GM06990 (cell line): ENCODE measurements at regions not wholly inside any gene's neighbourhood (a gene's known extent, or its start where the extent isn't known, plus 50 kb on each side); places are given as distances from the start of the nearest gene placed in this dataset.

Source experiments
- DNase-seq: peaks from one replicate; pipeline ENCODE4 v3.0.0-alpha.2; 2011; ENCODE audit not compliant: insufficient read length; ENCODE audit errors: extremely low read depth
- H3K27me3 ChIP-seq: replicated peaks from 2 replicates; pipeline ENCODE4 v1.6.0; 2011; ENCODE audit warnings: low read length; ENCODE audit not compliant: control insufficient read depth, insufficient read depth
- H3K36me3 ChIP-seq: 2 replicates; pipeline ENCODE4 v1.5.1; 2011; ENCODE audit warnings: low read length; ENCODE audit not compliant: control insufficient read depth, insufficient read depth
- H3K4me3 ChIP-seq: replicated peaks from 2 replicates; pipeline ENCODE4 v1.5.1; 2011; ENCODE audit warnings: low read depth, mild to moderate bottlenecking, control low read depth, low read length
- TF ChIP-seq, protein P1 (sequence below): IDR thresholded peaks from 2 replicates; pipeline ENCODE4 v1.5.1; 2011; ENCODE audit warnings: low read length, control low read depth, mild to moderate bottlenecking, inconsistent platforms; ENCODE audit not compliant: insufficient read depth, poor library complexity, severe bottlenecking

DNA sequence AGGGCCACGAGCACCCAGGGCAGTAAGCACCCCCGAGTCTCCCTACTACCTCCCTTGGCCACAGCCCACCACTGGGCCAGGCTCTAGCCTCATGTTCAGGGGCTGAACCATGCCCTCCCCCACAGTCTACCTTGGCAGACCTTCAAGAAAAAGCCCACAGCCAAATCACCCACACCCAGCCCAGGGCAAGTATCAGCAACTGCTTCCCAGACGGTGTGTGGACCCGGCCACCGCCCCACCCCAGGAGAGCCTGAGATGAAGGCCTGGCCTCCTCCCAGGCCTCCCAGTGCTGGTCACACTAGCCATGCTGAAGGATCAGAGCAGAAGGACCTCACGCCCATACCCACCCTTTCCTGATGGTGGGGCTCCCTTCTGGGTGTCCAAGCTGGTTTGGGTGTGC is 92.0 kb upstream of the LINGO1 start:
- H3K36me3 ChIP-seq = no peaks in the 10 kb centered on the region
- H3K27me3 ChIP-seq = no peaks in the 10 kb centered on the region; the same call in none of the 2 replicates
- DNase-seq = no peak
- TF ChIP-seq, protein P1, sequence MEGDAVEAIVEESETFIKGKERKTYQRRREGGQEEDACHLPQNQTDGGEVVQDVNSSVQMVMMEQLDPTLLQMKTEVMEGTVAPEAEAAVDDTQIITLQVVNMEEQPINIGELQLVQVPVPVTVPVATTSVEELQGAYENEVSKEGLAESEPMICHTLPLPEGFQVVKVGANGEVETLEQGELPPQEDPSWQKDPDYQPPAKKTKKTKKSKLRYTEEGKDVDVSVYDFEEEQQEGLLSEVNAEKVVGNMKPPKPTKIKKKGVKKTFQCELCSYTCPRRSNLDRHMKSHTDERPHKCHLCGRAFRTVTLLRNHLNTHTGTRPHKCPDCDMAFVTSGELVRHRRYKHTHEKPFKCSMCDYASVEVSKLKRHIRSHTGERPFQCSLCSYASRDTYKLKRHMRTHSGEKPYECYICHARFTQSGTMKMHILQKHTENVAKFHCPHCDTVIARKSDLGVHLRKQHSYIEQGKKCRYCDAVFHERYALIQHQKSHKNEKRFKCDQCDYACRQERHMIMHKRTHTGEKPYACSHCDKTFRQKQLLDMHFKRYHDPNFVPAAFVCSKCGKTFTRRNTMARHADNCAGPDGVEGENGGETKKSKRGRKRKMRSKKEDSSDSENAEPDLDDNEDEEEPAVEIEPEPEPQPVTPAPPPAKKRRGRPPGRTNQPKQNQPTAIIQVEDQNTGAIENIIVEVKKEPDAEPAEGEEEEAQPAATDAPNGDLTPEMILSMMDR = no peak
- no peak overlapping the region for H3K4me3 ChIP-seq

DNA sequence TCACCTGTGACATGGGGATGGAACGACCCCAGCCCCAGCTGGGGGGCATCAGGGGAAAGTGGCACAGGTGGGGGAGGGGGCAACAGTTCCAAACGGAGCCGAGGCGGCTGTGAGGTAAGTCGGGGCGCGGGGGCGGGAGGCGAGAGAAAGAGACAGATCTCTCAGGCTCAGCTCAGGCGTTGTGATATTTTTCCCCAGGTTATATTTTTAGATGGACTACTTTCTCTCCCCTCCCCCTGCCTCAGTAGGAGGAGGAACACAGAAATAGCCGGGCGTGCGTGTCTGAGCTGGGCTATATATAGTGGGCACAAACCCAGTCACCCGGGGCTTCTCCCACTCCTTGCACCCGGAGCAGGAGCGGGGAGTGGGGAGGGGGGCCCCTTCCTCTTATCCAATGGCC is 91.0 kb upstream of the LINGO1 start:
- Histone ChIP-seq H3K4me3 (no peak overlapping the region), H3K36me3 (no peaks in the 10 kb centered on the region), H3K27me3 (no peaks in the 10 kb centered on the region; the same call in none of the 2 replicates)
- TF ChIP-seq, protein P1 = no peak
- DNase-seq = no peak

DNA sequence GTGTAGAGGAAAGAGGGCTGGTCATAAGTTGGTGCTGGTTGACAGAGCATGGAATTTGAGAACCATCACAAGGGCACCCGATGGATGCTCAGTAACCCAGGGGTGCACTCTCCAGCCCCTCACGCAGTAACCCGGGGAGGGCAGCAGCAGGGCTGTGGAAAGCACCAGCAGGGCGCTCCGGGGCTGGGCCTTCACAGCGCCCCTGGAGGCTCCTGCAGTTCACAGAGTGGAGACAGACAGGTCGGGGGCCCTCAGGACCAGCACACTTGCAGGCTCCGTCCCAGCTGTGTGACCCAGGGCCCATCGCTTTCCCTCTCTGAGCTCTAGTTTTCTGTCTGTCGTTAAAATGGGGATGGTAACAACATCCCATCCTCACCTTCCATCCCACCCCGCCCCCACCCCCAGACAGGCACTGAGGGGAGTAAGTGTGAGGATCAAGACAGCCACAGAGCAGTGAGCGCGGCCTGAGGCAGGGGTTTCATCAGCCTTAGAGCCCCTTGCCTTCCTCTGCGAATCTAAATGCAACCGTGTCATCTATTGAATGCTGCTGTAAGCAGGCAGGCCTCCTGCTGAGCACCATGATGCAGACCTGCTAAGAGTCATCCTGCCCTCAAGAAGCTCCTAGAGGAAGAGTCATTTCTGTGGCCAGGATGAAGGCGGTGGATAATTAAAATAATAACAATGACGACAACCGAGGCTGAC is 90.2 kb upstream of the LINGO1 start:
- H3K27me3 ChIP-seq = no peaks in the 10 kb centered on the region; the same call in none of the 2 replicates
- DNase-seq = no peak

DNA sequence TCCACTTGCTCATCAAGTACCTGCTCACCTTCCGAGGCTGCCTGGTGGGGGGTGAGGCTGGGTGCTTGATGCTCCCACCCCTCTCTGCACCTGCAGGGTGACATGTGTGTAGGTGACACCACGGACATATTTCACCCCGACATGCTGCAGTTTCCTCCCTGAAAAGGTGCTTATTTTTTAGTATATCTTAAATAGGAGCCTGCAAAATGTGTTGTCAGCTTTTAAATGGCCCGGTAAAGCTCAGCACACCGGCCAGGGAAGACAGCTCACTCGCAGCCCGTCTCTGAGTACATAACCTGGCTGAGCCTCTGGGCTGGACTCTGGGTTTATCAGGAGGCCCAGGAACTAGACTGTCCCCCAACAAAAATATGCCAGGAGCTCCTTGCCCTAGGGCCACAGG is 89.3 kb upstream of the LINGO1 start:
- TF ChIP-seq, protein P1 = no peak
- no peak for DNase-seq
- Histone ChIP-seq H3K4me3 (no peak overlapping the region), H3K27me3 (no peaks in the 10 kb centered on the region; the same call in none of the 2 replicates), H3K36me3 (no peaks in the 10 kb centered on the region)

More for the DNA sequence above, 90.2 kb upstream of the LINGO1 start:
- TF ChIP-seq, protein P1 = peak; percentile 13
- H3K4me3 ChIP-seq = no peak overlapping the region
- H3K36me3 ChIP-seq = no peaks in the 10 kb centered on the region

DNA sequence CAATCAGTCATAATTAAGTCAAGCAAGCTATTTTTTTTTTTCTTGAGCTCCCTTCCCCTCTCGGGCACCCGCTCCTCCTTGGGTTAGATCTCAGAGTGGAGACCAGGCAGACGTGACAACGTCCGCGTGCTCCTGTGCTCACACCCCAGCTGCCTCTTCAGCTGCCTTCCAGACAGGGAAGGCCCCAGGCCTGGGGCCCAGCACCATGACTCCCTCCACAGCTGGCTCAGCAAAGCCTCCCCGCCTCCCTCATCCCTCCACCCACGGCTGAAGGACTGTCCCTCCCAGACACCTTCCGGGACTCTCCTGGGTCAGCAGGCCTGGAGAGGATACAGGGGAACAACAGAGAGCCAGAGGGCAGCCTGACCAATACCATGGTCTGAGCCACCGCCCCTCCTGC is 87.9 kb upstream of the LINGO1 start:
- H3K36me3 ChIP-seq = no peaks in the 10 kb centered on the region
- TF ChIP-seq, protein P1 = no peak
- H3K27me3 ChIP-seq = no peaks in the 10 kb centered on the region; the same call in none of the 2 replicates
- no peak for DNase-seq
- H3K4me3 ChIP-seq = no peak overlapping the region
